H1 (cell line): ENCODE measurements at regions not wholly inside any gene's neighbourhood (a gene's known extent, or its start where the extent isn't known, plus 50 kb on each side); places are given as distances from the start of the nearest gene placed in this dataset.

ENCODE experiments used
- CTCF ChIA-PET: fragments of 300-600 bp; sonication (Branson Sonifier 250); formaldehyde crosslinking; loops from one replicate; lab custom pipeline; 2021; ENCODE audit not compliant: partially characterized antibody; lab: Charles Lee
- POLR2A ChIA-PET: fragments of 300-600 bp; sonication (Branson Sonifier 250); formaldehyde crosslinking; loops from one replicate; lab custom pipeline; 2021; ENCODE audit warnings: inconsistent platforms; ENCODE audit not compliant: partially characterized antibody; lab: Charles Lee
- DNase-seq, 2 experiments: peaks; one replicate each; pipeline versions ENCODE4 v3.0.0 to v3.0.0-alpha.2; 2010 to 2022; ENCODE audit warnings: low spot score in 2 of 2, low read depth in 1 of 2, mixed read lengths in 1 of 2
- FAIRE-seq: peaks from 2 replicates; lab custom pipeline; 2011; peaks lifted over from hg19 to GRCh38; lab: Jason Lieb, UNC
- H2AFZ ChIP-seq: 2 replicates; pipeline ENCODE4 v1.8.1; 2012; ENCODE audit warnings: low read length, inconsistent platforms
- H2AK5ac ChIP-seq: 2 replicates; pipeline ENCODE4 v1.6.1; 2013; ENCODE audit warnings: low read depth, low read length
- H2BK120ac ChIP-seq: replicated peaks from 2 replicates; pipeline ENCODE3; 2013; ENCODE audit warnings: low read depth, low read length, inconsistent platforms
- H2BK12ac ChIP-seq: 2 replicates; pipeline ENCODE4 v1.6.1; 2013; ENCODE audit warnings: low read depth, low read length
- H2BK15ac ChIP-seq: 2 replicates; pipeline ENCODE4 v1.6.1; 2013; ENCODE audit warnings: low read length
- H2BK20ac ChIP-seq: 2 replicates; pipeline ENCODE4 v1.6.1; 2013; ENCODE audit warnings: low read length
- H2BK5ac ChIP-seq: 2 replicates; pipeline ENCODE4 v1.6.1; 2013; ENCODE audit warnings: low read depth, low read length
- H3K14ac ChIP-seq: 2 replicates; pipeline ENCODE4 v1.6.1; 2013; ENCODE audit warnings: inconsistent platforms; ENCODE audit not compliant: insufficient read length
- H3K18ac ChIP-seq: 2 replicates; pipeline ENCODE4 v1.6.1; 2013; ENCODE audit warnings: low read length; ENCODE audit errors: extremely low read depth
- H3K23ac ChIP-seq: 2 replicates; pipeline ENCODE4 v1.6.1; 2013; ENCODE audit warnings: inconsistent platforms; ENCODE audit not compliant: insufficient read length
- H3K23me2 ChIP-seq: 2 replicates; pipeline ENCODE4 v1.6.1; 2013; ENCODE audit warnings: low read depth, low read length
- H3K27ac ChIP-seq: 2 replicates; pipeline ENCODE4 v1.6.1; 2011; ENCODE audit warnings: low read depth, low read length, inconsistent platforms
- H3K27me3 ChIP-seq, 4 experiments: replicated peaks in 1 of 4; 1 replicate in 1 of 4; 2 replicates in 3 of 4; pipeline versions ENCODE4 v1.6.1 to v1.8.1; 2011 to 2013; ENCODE audit warnings: low read length in 3 of 4, mild to moderate bottlenecking in 3 of 4, inconsistent platforms in 2 of 4, mixed read lengths in 2 of 4, moderate library complexity in 1 of 4; ENCODE audit not compliant: control insufficient read depth in 3 of 4, insufficient read depth in 3 of 4; ENCODE audit errors: extremely low read depth in 1 of 4
- H3K36me3 ChIP-seq, 4 experiments: 2 replicates each; pipeline versions ENCODE4 v1.6.1 to v1.8.1; 2011 to 2013; ENCODE audit warnings: mild to moderate bottlenecking in 4 of 4, low read length in 3 of 4, moderate library complexity in 2 of 4, control low read depth in 1 of 4, inconsistent platforms in 1 of 4; ENCODE audit not compliant: insufficient read depth in 4 of 4, control insufficient read depth in 2 of 4
- H3K4ac ChIP-seq: replicated peaks from 2 replicates; pipeline ENCODE3; 2013; ENCODE audit warnings: low read length, low read depth, mixed read lengths, inconsistent platforms; ENCODE audit not compliant: insufficient read length
- H3K4me1 ChIP-seq, 4 experiments: replicated peaks in 1 of 4; 1 replicate in 1 of 4; 2 replicates in 3 of 4; pipeline versions ENCODE4 v1.6.1 to v1.8.1; 2011 to 2013; ENCODE audit warnings: low read length in 3 of 4, inconsistent platforms in 2 of 4, mixed read lengths in 1 of 4; ENCODE audit not compliant: insufficient read depth in 4 of 4, control insufficient read depth in 3 of 4
- H3K4me2 ChIP-seq, 2 experiments: 2 replicates each; pipeline versions ENCODE4 v1.6.1 to v1.8.1; 2011 to 2013; ENCODE audit warnings: low read depth in 2 of 2, low read length in 2 of 2, control low read depth in 1 of 2, inconsistent platforms in 1 of 2, mild to moderate bottlenecking in 1 of 2; ENCODE audit not compliant: insufficient read depth in 1 of 2
- H3K4me3 ChIP-seq, 4 experiments: fragments of 200-600, 300-600 bp in 1 of 4; sonication (generic), shearing (Covaris generic), sonication (Bioruptor Twin) in 1 of 4; 2 replicates each; pipeline versions ENCODE4 v1.5.1 to v1.8.1; 2011 to 2016; ENCODE audit warnings: low read length in 4 of 4, low read depth in 3 of 4, control low read depth in 2 of 4, inconsistent platforms in 2 of 4, mild to moderate bottlenecking in 2 of 4, mixed read lengths in 1 of 4, moderate library complexity in 1 of 4; ENCODE audit not compliant: insufficient read depth in 2 of 4; ENCODE audit errors: extremely low read depth in 1 of 4
- H3K56ac ChIP-seq: replicated peaks from 2 replicates; pipeline ENCODE3; 2013; ENCODE audit warnings: low read depth, mild to moderate bottlenecking, mixed read lengths, low read length, inconsistent platforms; ENCODE audit not compliant: insufficient read length
- H3K79me1 ChIP-seq: 2 replicates; pipeline ENCODE4 v1.6.1; 2013; ENCODE audit warnings: low read depth, low read length, control low read depth
- H3K79me2 ChIP-seq, 2 experiments: 2 replicates each; pipeline versions ENCODE4 v1.6.1 to v1.8.1; 2012 to 2013; ENCODE audit warnings: low read length in 2 of 2, mild to moderate bottlenecking in 2 of 2, inconsistent platforms in 1 of 2; ENCODE audit not compliant: insufficient read depth in 2 of 2, control insufficient read depth in 1 of 2
- H3K9ac ChIP-seq, 4 experiments: replicated peaks in 1 of 4; 1 replicate in 1 of 4; 2 replicates in 3 of 4; pipeline versions ENCODE4 v1.6.1 to v1.8.1; 2011 to 2013; ENCODE audit warnings: low read depth in 3 of 4, low read length in 3 of 4, control low read depth in 2 of 4, mild to moderate bottlenecking in 2 of 4, moderate library complexity in 2 of 4, inconsistent platforms in 1 of 4; ENCODE audit errors: extremely low read depth in 1 of 4
- H3K9me3 ChIP-seq, 2 experiments: 2 replicates each; pipeline versions ENCODE4 v1.6.1 to v1.8.1; 2012 to 2013; ENCODE audit warnings: mild to moderate bottlenecking in 2 of 2, moderate library complexity in 2 of 2, control low read depth in 1 of 2, inconsistent platforms in 1 of 2, low read depth in 1 of 2, low read length in 1 of 2, mixed read lengths in 1 of 2; ENCODE audit not compliant: insufficient read depth in 2 of 2
- H4K20me1 ChIP-seq, 2 experiments: replicated peaks in 1 of 2; 2 replicates each; pipeline versions ENCODE3 to v1.8.1; 2011 to 2013; ENCODE audit warnings: inconsistent platforms in 2 of 2, low read length in 2 of 2, mild to moderate bottlenecking in 1 of 2; ENCODE audit not compliant: insufficient read depth in 2 of 2, control insufficient read depth in 1 of 2
- H4K5ac ChIP-seq: 2 replicates; pipeline ENCODE4 v1.6.1; 2013; ENCODE audit warnings: low read length, low read depth, mixed read lengths, inconsistent platforms; ENCODE audit not compliant: insufficient read length
- H4K8ac ChIP-seq: 2 replicates; pipeline ENCODE4 v1.8.0; 2013; ENCODE audit warnings: mild to moderate bottlenecking, moderate library complexity, low read length, inconsistent platforms; ENCODE audit not compliant: insufficient read depth; ENCODE audit errors: extremely low read depth
- H4K91ac ChIP-seq: replicated peaks from 2 replicates; pipeline ENCODE3; 2013; ENCODE audit warnings: low read length, mixed read lengths, inconsistent platforms; ENCODE audit not compliant: insufficient read length
- CEBPB ChIP-seq: IDR thresholded peaks from 2 replicates; pipeline ENCODE4 v1.6.1; 2012; ENCODE audit warnings: low read depth, low read length
- EZH2 ChIP-seq: fragments of 200-600 bp; sonication (generic); IDR thresholded peaks from 2 replicates; pipeline ENCODE4 v1.7.1; 2012; ENCODE audit warnings: low read depth, mild to moderate bottlenecking, moderate library complexity, low read length, inconsistent platforms; ENCODE audit not compliant: severe bottlenecking
- POLR2A ChIP-seq, 2 experiments: IDR thresholded peaks; 1 replicate in 1 of 2; 2 replicates in 1 of 2; pipeline ENCODE4 v1.6.1; 2011; ENCODE audit warnings: low read depth in 2 of 2, low read length in 2 of 2, mild to moderate bottlenecking in 2 of 2; ENCODE audit errors: control extremely low read depth in 1 of 2
- POU5F1 ChIP-seq: IDR thresholded peaks from 2 replicates; pipeline ENCODE4 v1.6.1; 2011; ENCODE audit warnings: low read depth, mild to moderate bottlenecking, low read length, moderate library complexity
- RXRA ChIP-seq: IDR thresholded peaks from 2 replicates; pipeline ENCODE4 v1.6.1; 2011; ENCODE audit warnings: low read depth, mild to moderate bottlenecking, low read length, moderate library complexity; ENCODE audit not compliant: insufficient read depth
- TBP ChIP-seq: IDR thresholded peaks from 2 replicates; pipeline ENCODE4 v1.6.1; 2011; ENCODE audit warnings: low read depth, low read length, improper control_type of control experiment
- TEAD4 ChIP-seq: IDR thresholded peaks from 2 replicates; pipeline ENCODE4 v1.6.1; 2012; ENCODE audit warnings: low read depth, low read length, inconsistent platforms, mixed read lengths
- WGBS, 2 experiments: shearing (Covaris generic) in 1 of 2; methylation state at CpG; one replicate each; pipeline versions ENCODE4 v1.1.6 to v1.1.7; 2013 to 2015; ENCODE audit warnings: low lambda C conversion rate in 2 of 2, mixed read lengths in 2 of 2, inconsistent platforms in 1 of 2, low coverage in 1 of 2, missing lambda C conversion rate in 1 of 2; ENCODE audit not compliant: insufficient replicate concordance in 2 of 2, insufficient coverage in 1 of 2, insufficient read length in 1 of 2; ENCODE audit errors: extremely low coverage in 1 of 2, missing lambda C conversion rate in 1 of 2; 5-methylcytosine and 5-hydroxymethylcytosine counted together
- TF ChIP-seq, protein P1 (sequence below): IDR thresholded peaks from 2 replicates; pipeline ENCODE4 v1.6.1; 2011; ENCODE audit warnings: low read length, improper control_type of control experiment

DNA sequence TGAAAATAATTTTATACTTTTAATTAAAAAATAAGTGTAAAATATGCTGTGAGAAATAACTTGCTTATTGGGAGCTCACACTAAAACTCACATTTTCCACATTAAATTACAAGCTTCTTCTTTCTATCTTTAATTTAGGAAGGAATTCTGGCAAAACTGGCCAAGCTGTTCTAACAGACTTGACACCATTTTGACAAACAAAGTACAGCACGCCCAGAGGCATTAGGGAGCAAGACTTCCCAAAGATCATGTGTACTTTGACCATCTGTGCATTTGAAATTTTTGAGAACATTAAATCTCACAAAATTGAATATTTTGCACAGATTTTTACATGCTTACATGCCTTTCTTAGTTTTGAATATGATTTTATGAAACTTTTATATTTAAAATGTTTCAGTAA is 1288.4 kb upstream of the CADM2 start:
- H4K8ac ChIP-seq, result no peak overlapping the region
- no peak overlapping the region for H3K4me2 ChIP-seq
- DNase-seq, result no peak
- no peak overlapping the region for H2AK5ac ChIP-seq
- H3K4me1 ChIP-seq, result no peaks in the 10 kb centered on the region
- FAIRE-seq, result no peak
- no peaks in the 10 kb centered on the region for H3K27me3 ChIP-seq
- POLR2A ChIA-PET, result no interaction called here
- H2BK5ac ChIP-seq, result no peak overlapping the region
- H3K79me1 ChIP-seq, result no peaks in the 10 kb centered on the region
- H3K79me2 ChIP-seq, result no peaks in the 10 kb centered on the region
- H3K18ac ChIP-seq, result no peak overlapping the region
- H3K56ac ChIP-seq, result no peak overlapping the region
- H3K14ac ChIP-seq, result no peak overlapping the region
- H2BK15ac ChIP-seq, result no peak overlapping the region
- H4K20me1 ChIP-seq, result no peaks in the 10 kb centered on the region
- H3K23ac ChIP-seq, result no peak overlapping the region
- no peak overlapping the region for H2BK20ac ChIP-seq
- no peaks in the 10 kb centered on the region for H3K23me2 ChIP-seq
- no peaks in the 10 kb centered on the region for H3K36me3 ChIP-seq
- H3K9me3 ChIP-seq, result no peaks in the 10 kb centered on the region
- no peak overlapping the region for H2BK120ac ChIP-seq
- no peak overlapping the region for H3K4ac ChIP-seq
- TF ChIP-seq TBP, result no peak
- no peak for TF ChIP-seq TEAD4
- TF ChIP-seq, protein P1, sequence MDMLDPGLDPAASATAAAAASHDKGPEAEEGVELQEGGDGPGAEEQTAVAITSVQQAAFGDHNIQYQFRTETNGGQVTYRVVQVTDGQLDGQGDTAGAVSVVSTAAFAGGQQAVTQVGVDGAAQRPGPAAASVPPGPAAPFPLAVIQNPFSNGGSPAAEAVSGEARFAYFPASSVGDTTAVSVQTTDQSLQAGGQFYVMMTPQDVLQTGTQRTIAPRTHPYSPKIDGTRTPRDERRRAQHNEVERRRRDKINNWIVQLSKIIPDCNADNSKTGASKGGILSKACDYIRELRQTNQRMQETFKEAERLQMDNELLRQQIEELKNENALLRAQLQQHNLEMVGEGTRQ, result no peak
- no peak for TF ChIP-seq RXRA
- no peak for TF ChIP-seq EZH2
- TF ChIP-seq POU5F1, result no peak
- no peak for TF ChIP-seq CEBPB
- no peak for TF ChIP-seq POLR2A (IDR thresholded peaks at IDR 0.05; ENCODE audit: control extremely low read depth in 1 of 2, low read depth in 2 of 2, low read length in 2 of 2)
- H4K5ac ChIP-seq, result no peak overlapping the region
- no peak overlapping the region for H2AFZ ChIP-seq
- H3K27ac ChIP-seq, result no peak overlapping the region
- no peak overlapping the region for H3K9ac ChIP-seq
- WGBS, 2 experiments, result 95% methylated on average over 1 of the region's 1 CpG; no CpG with 5 or more reads in 1 of the 2 experiments
- no peak overlapping the region for H4K91ac ChIP-seq
- H2BK12ac ChIP-seq, result no peak overlapping the region
- CTCF ChIA-PET, result no interaction called here
- no peak overlapping the region for H3K4me3 ChIP-seq
